CD4-positive, alpha-beta T cell treated with Interleukin-15 for 1 hour (primary cell): ENCODE measurements at regions not wholly inside any gene's neighbourhood (a gene's known extent, or its start where the extent isn't known, plus 50 kb on each side); places are given as distances from the start of the nearest gene placed in this dataset.
"Not testable (repeated sequence)": the region's sequence is repeated elsewhere in the genome, so short reads cannot be mapped to it uniquely, and the experiment has no call there.

Experiments
- DNase-seq: peaks from one replicate; pipeline ENCODE4 v3.0.0-alpha.2; 2020

DNA sequence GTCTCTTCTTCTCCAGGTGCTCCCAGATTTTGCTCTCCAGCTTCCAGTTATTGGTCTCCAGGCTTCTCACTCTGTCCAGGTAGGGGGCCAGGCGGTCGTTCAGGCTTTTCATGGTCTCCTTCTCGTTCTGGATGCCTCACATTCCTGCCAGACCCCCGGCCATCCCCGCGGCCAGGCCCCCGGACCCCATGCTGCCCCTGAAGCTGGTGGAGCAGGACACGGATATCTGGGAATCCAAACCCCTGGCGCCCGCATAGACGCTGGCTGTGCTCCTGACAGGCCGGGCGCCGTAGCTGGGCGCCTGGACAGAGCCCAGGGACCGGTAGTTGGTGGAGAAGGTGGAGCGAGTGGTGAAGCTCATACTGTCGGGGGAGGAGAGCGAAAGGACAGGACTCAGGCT, 534.4 kb upstream of the TLE4 start:
- no peak for DNase-seq

GRCh38 chr9:79040671-79041070, 531.1 kb upstream of the TLE4 start:
- DNase-seq, result no peak

GRCh38 chr9:79041266-79041665, 530.5 kb upstream of the TLE4 start:
- DNase-seq, result no peak

GRCh38 chr9:79043916-79044315, 527.8 kb upstream of the TLE4 start:
- no peak for DNase-seq

- DNase-seq, result no peak
Measured at GRCh38 chr9:79046401-79046800, 525.4 kb upstream of the TLE4 start.

DNA sequence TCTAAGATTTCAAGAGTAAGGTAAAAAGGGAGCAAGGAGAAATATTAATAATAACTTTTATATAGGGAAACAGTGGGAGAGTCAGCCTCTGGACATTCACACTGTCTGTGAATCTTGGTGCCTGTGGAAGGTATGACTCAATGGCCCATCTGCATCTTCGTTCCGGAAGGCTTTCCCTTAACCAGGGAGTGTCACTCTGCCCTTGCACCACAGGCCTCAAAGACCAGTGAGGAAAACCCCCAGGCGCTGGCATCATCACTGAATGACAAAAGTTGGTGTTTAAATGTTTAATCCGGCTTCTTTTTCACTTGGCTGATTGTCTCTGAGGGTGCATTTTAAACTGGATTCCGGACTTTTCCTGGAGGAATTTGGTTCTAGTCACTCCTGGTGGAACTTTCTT, 522.4 kb upstream of the TLE4 start:
- DNase-seq, result no peak

GRCh38 chr9:79053598-79053997, 518.2 kb upstream of the TLE4 start:
- DNase-seq, result no peak

- no peak for DNase-seq
Measured at GRCh38 chr9:79054500-79054899, 517.3 kb upstream of the TLE4 start.

GRCh38 chr9:79056041-79056440, 515.7 kb upstream of the TLE4 start:
- no peak for DNase-seq

DNA sequence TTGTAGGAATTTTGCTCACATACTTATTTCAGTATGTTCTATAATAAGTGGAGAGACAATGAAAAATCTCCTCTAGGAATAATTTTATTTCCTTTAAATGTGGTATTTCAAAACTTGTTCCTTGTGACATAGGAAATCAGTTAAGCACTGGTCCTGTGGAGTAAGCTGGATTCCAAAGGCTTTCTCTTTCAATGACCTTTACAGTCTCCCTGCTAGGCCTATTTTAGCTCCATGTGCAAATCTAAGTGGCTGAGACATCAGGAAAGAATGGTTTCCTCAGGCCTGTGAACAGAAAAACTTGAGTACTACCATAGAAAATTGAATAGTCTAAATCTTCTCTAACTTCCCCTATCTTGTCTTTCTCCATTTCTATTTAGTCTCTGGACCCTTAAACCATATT, 514.2 kb upstream of the TLE4 start:
- DNase-seq, result no peak

DNA sequence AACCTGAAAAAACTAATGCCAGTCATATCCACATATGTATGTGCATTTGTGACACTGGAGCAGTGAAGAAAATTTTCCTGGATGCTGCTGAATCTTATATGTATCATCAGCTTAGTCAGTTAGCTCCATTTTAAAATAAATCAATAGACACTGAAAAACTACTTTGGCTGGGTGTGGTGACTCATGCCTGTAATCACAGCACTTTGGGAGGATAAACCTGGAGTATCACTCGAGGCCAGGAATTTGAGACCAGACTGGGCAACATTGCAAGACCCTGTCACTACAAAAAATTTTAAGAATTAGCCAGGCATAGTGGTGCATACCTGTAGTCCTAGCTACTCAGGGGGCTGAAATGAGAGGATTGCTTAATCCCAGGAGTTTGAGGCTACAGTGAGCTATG, 511.0 kb upstream of the TLE4 start:
- DNase-seq, result no peak

GRCh38 chr9:79061752-79062616, 509.8 kb upstream of the TLE4 start:
- DNase-seq, result no peak

DNA sequence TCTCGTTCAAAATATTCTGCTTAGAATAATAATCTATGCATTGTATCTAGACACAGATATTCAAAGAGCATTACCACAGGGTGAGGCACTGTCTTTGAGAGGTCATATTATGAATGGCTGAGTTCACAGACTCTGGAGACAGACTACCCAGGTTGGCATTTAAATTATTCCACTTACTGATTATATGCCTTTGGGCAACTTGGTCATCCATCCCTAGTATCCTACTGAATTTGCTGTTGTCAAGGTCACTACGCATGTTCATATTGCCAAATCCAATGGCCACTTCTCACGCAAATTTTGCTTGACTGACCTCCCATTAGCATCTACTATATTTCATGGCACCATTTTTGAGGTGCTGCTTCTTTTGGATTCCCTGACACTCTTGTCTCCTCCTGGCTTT, 498.6 kb upstream of the TLE4 start:
- DNase-seq, result no peak

- no peak for DNase-seq
Measured at GRCh38 chr9:79080536-79080935, 491.2 kb upstream of the TLE4 start.

DNA sequence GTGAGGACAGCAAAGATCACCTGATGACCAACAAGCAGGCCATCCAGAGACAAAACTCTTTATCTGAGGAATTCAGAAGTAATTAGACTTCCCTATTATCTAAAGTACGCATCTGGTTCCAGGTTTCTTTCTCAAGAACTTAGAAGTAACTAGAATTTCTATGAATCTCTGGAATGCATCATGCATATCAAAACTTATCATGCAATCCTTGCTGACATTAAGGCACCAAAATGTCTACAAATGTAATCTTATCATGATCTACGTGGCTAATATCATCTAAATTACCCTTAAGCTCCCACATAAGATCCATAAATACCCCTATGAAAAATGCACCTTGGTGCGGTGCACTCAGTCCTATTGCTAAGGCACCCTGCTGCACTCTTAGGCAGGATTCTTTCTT, 488.1 kb upstream of the TLE4 start:
- no peak for DNase-seq

GRCh38 chr9:79087133-79087532, 484.6 kb upstream of the TLE4 start:
- no peak for DNase-seq

DNA sequence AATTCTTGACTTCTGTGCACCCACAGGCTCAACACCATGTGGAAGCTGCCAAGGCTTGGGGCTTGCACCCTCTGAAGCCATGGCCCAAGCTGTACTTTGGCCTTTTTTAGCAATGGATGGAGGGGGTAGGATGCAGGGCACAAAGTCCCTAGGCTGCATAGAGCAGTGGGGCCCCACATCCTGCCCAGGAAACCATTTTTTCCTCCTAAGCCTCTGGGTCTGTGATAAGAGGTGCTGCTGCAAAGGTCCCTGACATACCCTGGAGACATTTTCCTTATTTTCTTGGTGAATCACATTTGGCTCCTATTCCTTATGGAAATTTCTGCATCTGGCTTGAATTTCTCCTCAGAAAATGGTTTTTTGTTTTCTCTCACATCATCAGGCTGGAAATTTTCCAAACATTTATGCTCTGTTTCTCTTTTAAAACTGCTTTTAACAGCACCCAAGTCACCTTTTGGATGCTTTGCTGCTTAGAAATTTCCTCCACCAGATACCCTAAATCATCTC, 482.7 kb upstream of the TLE4 start:
- DNase-seq, result no peak

DNA sequence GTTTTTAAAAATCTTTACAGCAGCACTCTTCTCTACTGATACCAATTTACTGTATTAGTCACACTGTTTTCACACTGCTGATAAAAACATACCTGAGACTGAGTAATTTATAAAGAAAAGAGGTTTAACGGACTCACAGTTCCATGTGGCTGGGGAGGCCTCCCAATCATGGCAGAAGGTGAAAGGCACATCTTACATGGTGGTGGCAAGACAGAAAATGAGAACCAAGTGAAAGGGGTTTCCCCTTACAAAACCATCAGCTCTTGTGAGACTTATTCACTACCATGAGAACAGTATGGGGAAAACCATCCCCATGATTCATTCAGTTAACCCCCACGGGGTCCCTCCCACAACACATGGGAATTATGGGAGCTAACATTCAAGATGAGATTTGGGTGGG, 481.9 kb upstream of the TLE4 start:
- DNase-seq, result not testable (repeated sequence)

DNA sequence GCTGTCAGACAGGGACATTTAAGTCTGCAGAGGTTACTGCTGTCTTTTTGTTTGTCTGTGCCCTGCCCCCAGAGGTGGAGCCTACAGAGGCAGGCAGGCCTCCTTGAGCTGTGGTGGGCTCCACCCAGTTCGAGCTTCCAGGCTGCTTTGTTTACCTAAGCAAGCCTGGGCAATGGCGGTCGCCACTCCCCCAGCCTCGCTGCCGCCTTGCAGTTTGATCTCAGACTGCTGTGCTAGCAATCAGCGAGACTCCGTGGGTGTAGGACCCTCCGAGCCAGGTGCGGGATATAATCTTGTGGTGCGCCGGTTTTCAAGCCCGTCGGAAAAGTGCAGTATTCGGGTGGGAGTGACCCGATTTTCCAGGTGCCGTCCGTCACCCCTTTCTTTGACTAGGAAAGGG, 468.5 kb upstream of the TLE4 start:
- not testable (repeated sequence) for DNase-seq

GRCh38 chr9:79104216-79104615, 467.5 kb upstream of the TLE4 start:
- DNase-seq, result no peak

GRCh38 chr9:79104951-79105350, 466.8 kb upstream of the TLE4 start:
- DNase-seq, result no peak

DNA sequence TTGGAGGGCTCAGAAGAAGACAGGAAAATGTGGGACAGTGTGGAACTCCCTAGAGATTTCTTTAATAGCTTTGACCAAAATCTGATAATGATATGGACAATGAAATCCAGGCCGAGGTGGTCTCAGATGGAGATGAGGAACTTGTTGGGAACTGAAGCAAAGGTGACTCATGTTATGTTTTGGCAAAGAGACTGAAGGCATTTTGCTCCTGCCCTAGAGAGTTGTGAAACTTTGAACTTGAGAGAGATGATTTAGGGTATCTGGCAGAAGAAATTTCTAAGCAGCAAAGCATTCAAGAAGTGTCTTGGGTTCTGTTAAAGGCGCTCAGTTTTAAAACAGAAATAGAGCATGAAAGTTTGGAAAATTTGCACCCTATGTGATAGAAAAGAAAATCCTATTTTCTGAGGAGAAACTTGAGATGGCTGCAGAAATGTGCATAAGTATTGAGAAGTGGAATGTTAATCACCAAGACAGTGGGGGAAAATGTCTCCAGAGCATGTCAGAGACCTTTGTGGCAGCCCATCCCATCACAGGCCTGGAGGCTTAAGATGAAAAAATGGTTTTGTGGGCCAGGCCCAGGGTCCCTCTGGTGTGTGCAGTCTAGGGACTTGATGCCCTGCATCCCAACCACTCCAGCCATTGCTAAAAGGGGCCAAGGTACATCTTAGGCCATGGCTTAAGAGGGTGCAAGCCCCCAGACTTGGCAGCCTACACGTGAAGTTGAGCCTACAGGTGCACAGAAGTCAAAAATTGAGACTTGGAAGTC, 463.7 kb upstream of the TLE4 start:
- no peak for DNase-seq

DNA sequence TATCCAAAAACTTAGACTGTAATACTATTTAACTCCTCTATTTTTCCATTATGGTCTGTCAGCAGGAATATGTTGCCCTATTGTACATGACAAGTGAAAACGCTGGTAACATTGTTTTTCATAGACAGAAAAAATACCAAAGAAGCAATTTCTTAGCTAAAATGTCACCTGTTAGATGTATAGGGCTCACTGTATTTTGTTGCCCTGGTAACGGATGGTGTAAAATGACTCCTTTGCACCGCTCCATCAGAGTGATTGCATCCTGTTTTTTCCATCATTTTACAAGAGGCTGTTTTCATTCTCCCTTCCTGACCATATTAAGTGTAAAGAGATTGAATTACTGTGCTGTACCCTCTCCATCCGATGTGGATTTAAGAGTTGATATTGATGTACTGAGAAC, 460.1 kb upstream of the TLE4 start:
- DNase-seq, result no peak

DNA sequence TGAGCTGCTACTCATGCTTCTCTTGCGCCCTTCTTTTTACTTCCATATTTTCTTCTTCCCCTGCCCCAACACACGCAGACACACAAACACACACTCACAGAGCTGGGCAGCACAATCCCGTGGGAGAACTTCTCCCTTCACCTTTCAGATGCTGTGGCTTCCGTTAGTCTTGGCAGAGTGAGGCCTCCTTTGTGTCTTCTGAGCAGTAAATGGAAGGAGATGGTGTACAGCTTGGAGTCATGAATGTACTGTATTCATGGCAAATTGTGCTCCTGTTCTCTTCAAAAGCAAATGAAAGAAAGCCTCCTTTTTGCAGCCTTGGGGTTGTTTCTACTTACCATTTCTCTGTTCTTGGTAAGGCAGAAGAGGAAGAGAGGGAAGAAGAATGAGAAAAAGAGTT, 456.6 kb upstream of the TLE4 start:
- DNase-seq, result no peak
